ENCODE measurements at regions not wholly inside any gene's neighbourhood (a gene's known extent, or its start where the extent isn't known, plus 50 kb on each side); places are given as distances from the start of the nearest gene placed in this dataset.
A peak's percentile ranks its signal among the peaks of the same experiment; 100 is the strongest.
"Not testable (repeated sequence)": the region's sequence is repeated elsewhere in the genome, so short reads cannot be mapped to it uniquely, and the experiment has no call there.

DNA sequence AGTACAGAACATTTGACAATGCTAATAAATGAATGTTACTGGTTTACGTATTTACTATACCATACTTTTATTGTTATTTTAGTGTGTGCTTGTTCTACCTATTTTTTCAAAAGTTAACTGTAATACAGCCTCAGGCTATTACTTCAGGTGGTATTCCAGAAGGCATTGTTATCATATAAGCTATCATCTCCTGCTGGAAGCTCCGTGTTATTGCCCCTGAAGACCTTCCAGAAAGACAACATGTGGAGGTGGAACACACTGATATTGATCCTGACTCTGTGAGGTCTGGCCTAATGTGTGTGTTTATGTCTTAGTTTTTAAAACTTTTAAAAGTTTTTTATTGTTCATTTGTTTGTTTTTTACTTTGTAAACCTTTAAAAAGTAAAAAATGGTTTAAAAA, 509.8 kb upstream of the SPRY2 start:
- no peak for FAIRE-seq

DNA sequence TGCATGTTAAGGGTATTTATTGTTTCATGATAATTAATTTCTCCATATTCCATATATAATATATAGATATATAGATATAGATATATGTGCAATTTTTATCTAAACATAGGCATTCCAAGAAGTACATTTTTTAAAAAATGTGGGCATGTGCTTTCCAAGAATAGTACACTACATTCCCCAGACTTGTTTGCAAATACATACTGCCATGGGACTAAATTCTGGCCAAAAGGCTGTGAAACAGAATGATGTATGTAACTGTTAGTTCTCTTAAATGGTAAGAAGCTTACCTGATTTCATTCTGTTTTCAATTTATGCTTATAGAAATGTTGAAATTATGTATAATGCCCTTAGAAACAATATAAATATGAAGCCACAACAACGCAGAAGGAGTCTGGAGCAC, 503.2 kb upstream of the SPRY2 start:
- no peak for FAIRE-seq

DNA sequence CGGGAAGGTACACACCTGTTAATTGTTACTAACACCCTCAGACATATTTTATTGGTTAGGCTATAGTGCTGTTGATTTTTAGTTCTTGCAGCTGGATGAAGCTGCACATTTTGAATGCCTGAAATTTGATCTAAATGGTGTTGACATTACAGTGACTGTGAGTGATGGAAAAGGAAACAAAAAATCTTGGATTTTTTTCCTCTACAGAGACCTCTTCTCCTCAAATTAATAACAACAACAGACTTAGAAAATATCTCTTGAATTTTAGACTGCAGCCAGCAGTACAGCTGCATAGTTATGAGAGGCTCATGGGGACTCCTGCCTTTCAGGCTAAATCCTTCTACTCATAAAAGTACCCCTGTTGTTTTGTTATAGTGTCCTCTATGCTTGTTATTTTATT, 500.5 kb upstream of the SPRY2 start:
- FAIRE-seq, result peak; percentile 90

DNA sequence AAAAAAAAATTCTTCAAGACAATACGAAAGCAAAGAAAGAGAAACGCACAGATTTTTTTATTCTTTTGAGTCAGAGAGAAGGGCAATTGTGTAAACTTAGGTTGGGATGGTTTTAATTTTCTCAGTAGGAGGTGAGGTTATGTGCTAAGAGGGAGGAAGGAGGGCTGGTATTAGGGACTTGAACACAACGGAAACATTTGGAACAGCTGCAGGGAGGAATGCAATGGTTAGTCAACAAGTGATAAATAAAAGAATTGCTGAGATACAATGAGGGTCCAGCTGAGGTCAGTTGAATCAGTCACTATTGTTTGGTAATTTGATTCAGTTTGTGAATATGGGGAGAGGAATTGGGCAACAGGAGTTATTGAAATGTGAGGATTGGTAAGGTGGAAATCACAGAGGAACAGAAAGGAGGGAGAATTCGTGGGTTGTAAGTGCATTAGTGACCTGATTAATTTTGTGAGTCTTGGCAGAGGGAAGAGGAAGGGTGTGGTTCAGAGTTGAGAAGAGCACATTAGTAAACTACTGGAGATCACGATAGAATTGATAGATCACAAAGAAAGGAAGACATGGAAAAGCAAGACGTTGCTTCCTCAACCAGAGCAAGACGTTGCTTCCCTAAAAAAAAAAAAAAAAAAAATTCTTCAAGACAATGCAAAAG, 499.5 kb upstream of the SPRY2 start:
- FAIRE-seq, result peak; percentile 99

DNA sequence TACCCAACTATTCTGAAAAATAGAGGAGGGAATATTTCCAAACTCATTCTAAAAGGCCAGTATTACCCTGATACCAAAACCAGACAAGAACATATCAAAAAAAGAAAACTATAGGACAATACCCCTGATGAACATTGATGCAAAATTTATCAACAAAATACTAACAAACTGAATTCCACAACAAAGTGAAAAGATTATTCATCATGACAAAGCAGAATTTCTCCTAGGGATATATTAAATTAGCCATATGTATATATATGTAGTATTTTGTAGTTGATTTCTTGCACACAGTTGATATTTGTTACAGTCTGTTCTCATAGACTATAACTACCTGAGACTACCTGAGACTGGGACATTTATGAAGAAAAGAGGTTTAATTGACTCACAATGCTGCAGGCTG, 495.0 kb upstream of the SPRY2 start:
- FAIRE-seq, result no peak

DNA sequence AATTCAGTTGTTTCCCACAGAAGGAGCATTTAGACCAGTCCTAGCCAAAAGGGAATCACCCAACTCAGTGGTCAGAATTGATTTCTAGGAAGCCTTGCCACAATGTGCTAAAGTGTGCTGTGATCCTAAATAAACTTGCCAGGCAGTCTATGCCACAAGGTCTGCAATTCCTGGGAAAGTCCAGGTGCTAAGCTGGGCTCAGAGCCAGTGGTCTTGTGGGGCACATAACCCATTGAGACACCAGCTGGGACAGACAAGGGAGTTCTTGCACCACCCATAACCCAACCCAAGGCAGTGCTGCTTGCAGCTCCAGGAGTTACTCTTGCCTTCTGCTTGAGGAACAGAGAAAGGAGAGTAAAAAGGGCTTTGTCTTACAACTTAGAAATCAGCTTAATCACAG, 489.5 kb upstream of the SPRY2 start:
- FAIRE-seq, result no peak

DNA sequence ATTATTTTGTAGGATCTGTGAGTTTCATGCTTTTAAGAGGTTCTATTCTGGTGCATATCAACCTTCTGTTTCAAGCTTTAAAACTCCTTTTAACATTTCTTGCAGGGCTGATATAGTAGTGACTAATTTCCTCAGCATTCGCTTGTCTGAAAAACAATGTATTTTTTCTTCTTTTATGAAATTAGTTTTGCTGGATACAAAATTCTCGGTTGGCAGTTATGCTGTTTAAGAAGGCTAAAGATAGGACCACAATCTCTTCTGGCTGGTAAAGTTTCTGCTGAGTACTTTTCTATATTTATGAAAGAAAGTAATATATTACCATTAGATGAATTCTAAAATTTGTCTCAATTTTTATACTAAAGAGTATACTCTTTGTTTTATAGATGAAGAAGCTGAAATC, 487.8 kb upstream of the SPRY2 start:
- FAIRE-seq, result no peak

DNA sequence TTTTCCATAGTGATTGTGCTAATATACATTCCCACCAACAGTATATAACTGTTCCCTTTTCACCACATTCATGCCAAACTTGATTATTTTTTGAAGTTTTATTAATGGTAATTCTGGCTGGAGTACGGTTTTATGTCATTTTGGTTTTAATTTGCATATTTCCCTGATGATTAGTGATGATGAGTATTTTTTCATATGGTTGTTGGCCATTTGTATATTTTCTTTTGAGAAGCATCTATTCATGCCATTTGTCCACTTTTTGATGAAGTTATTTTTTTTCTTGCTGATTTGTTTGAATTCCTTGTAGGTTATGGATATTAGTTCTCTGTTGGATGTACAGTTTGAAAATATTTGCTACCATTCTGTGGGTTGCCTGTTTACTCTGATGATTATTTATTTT, 484.4 kb upstream of the SPRY2 start:
- FAIRE-seq, result no peak

DNA sequence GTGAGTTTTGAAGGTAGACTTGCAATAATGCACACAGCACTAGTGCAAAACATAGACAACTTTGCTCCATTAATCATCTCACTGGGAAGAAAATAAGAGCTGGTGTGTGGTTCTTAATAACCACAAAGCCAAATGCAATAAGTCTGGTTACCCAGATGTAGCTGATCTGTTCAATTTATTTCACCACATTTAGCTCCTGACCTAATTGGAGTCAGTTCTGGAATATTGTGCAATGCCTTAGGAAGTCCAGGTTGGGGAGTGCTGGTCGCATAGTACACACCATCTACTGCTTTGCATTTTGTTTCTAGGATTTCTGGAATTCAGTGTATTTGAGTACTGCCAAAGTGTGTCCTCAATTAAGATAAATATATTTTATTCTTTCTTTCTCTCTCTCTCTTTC, 483.3 kb upstream of the SPRY2 start:
- no peak for FAIRE-seq

DNA sequence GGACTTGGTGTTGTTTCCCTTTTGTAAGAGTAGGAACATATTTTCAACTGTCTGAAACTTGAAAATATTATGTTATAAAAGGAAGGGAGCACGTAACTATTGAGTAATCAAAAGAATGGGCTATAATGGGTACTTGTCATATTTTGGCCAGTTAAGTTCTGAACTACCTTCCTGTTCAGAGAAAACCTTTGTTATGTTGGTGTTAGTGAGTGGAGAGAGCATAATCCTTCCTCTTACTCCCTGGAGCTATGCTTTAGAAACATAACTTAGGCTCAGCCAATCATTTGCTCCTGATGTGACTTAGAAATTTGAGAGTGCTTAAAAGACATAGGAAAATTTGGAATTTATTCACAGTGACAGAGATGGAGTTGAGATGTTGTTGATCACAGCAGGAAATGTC, 482.5 kb upstream of the SPRY2 start:
- FAIRE-seq, result no peak

DNA sequence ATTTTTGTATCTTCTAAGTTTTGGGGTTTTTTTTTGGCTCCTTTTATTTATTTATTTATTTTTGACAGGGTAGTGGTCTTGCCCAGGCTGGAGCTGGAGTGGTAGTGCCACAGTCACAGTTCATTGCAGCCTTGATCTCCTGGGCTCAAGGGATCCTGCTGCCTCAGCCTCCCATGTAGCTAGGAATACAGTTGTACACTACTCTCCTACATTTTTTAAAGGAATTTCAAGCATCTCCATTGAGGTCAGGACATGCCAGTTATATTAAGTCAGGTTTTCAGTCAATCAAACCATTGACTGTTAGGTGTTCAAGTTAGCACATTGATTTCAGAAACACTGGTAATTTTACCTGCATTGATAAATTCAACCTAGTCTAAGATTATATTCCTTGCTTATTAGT, 480.5 kb upstream of the SPRY2 start:
- no peak for FAIRE-seq

DNA sequence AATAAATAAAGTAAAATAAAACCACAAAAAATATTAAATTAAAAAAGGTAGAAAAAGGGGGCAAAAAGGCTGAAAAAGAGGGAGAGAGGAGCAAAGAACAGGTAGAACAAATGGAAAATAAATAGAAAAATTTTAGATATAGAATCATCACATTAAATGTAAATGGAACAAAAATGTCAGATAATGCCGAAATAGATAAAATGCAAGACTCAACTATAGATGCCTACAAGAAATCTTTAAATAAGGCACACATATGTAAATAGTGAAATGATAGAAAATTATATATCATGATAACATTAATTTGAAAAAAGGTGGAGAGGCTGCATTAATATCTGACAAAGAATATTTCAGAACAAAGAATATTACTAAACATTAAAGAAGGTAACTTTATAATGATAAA, 477.1 kb upstream of the SPRY2 start:
- FAIRE-seq, result peak; percentile 15

DNA sequence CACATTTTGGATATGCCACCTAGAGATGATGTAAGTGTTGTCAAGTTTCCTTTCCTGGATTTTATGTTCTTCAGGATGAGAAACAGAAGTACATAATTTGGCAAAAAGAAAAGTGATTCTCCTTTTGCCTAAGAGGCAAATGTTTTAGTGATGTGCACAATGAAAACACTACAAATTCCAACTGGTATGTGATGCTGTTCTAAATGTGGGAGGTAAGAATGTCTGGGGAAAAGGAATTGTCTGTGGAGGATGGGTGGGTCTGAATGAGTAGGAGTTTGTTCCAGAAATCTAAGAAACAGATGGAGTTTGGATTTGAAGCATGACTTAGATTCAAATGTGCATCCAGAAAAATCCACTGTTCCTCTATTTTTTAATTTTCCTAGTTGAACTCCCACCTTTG, 473.6 kb upstream of the SPRY2 start:
- FAIRE-seq, result peak; percentile 99

DNA sequence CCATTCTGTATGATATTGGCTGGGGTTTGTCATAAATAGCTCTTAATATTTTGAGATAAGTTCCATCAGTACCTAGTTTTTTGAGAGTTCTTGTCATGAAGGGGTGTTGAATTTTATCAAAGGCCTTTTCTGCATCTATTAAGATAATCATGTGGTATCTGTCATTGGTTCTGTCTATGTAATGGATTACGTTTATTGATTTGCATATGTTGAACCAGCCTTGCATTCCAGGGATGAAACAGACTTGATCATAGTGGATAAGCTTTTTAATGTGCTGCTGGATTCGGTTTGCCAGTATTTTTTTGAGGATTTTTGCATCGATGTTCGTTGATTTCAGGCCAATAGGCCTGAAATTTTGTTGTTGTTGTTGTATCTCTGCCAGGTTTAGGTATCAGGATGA, 469.4 kb upstream of the SPRY2 start:
- not testable (repeated sequence) for FAIRE-seq

DNA sequence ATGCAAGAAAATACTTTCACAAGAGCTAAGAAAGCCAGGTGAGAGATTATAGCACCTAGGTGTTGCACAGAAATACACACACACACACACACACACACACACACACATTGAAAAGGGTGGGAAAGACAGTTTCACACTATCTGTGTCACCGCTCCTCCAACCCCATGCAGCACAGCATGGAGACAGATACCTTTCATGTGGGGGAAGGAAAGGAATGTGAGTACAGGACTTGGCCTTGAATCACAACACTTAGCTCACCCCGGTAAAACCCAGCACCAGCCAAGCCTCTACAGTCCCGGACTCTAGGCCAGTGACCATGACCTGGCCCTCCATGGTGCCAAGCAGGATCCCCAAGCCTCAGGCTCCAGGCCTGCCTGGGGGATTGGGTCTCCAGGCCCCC, 462.0 kb upstream of the SPRY2 start:
- FAIRE-seq, result no peak

DNA sequence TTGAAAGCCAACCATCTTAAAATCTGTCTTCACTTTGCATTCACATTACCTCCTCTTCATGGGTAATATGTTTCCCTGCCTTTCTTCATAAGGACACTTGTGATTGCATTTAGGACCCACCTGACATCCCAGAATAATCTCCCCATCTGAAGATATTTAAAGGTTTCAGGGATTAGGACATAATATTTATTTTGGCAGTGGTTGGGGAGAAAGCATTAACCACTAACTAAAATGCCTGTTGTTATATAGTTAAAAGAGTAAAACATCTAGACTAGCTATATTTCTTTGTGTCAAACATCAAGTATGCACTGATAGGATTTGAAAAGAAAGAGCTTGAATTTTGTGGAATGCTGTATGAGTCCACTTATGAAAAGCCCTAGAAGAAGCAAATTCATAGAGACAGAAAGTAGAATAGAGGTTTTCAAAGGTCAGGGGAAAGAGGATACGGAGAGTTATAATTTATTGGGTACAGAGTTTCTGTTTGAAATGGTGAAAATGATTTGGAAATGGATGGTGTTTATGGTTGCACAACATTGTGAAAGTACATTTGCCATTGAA, 457.7 kb upstream of the SPRY2 start:
- no peak for FAIRE-seq

DNA sequence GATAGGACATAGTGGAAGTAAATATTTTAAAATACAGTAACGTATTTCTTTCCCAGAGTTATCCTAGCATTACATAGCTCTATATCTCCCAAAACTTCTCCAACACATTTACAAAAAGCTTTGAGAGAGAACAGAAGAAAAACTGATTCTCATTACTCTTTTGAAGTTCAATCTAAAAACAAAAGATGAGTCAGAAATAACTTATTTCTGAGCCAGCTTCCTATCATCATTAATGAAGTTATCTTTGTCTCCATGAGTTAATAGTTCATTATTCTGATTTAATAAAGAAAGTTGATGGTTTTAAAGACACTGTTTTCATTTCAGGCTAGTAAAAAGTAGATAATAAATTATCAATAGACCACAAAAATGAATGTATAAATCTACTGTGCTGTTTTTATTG, 446.7 kb upstream of the SPRY2 start:
- no peak for FAIRE-seq

DNA sequence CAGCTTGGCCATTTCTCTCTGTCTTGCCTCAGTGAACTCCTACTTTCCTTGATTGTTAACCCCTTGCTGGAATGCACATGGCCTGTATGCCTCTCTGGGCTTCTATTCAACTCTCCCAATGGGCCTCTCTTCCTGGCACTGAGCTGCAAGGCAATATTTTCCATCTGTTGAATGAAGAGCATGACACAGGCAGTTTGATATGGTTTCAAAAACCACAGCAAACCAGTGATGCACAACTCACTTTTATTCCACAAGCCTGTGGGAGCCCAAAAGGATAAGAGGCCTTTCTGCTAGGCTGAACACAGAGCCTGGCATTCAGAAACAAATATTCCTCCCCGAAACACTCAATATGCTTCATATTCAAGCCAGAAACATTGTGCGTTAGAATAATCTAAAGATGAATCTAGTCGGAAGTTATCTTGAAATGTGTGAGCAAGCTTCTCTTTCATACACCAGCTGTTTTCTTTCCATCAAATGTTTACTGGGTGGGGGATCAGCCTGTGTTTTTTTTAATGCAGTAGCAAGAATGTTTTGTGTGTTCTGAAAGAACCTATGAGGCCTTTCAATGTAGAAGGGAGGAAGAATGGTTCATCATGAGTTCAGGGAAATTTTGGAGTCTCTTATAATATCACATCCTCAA, 443.1 kb upstream of the SPRY2 start:
- FAIRE-seq, result no peak

DNA sequence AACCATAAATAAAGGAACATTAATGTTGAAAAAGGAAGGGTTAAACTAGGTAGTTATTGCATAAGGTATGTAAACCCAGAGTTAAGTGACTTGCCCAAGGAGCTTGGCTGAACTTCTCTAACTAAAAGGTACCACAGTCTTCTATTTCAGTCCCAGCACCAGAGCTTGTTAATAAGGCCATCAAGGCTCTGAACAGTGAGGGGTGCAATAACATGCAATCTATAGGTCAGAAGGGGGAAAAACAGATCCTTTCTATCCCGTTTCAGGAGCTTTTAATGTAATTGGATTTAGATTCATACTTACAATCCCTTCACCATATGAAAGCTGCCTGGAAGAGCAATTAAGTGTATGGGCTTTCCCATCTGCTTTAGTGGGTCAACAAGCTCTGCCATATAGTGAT, 441.5 kb upstream of the SPRY2 start:
- no peak for FAIRE-seq

DNA sequence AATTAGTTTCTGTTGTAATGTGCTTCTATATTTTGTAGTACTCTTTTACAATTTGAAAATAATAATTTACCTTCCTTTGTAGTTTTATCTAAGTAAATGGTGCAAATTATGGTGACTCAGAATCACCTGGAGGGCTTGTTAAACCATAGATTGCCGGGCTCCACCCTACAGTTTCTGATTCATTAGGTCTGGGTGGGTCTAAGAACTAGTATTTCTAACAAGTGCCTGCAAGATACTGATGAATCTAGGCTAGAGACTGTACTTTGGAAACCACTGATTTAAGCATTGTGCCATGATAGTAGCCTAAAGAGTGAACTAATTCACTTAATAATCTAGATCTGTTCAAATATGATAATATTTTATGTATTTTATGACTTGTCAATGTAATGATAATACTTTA, 437.4 kb upstream of the SPRY2 start:
- no peak for FAIRE-seq

DNA sequence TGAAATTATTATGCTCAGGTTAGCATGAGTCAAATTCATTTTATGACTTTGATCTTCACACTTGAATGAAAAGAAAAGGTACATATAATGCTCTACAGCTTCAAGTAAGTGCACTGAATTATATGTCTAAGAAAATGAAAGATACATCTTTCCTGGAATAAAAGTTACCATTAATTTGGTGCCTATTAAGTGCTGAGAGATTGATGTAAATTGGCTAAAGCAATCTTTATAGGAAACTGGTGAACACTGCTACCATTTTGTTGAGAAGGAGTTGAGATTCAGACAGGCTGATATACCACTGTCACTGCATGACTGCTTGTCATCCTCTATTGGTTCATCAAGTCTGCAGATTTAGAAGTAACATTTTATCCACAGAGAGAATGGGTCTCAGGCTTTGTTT, 416.8 kb upstream of the SPRY2 start:
- no peak for FAIRE-seq

DNA sequence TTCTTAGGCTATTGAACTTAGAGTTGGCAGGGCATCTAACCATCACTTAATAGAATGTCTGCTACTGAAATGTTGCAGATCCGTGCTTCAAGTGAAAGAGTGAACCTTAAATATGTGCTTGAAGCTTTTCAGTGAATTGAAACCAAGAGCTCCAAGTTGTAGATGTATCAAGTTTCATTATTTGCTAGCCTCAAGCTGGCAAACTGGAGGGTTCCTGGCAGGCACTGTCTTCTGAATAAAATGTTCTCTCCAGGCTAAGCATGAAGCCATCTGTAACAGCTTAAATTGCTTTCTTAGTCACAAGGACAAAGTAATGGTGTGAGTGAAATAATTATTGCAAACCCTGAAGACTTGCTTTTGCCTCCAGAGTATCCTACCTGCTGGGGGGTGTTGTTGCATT, 415.0 kb upstream of the SPRY2 start:
- no peak for FAIRE-seq

DNA sequence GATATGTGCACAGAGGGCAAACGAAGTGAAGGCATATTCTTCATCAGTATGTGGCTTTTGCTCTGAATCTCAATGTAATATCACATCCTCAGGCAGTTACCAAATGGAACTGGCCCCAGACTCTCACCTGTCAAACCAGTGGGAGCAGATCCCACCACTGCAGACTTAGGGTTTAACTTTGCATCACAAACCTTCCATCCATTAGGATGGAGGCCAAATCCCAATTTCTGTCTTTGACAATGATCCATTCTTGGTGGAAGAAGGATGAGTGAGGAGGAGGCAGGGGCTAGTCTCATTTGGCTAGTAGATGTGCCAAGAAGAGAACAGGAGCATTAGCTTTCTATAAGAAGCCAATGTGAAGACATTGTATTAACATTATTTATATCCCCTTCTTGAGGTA, 413.5 kb upstream of the SPRY2 start:
- no peak for FAIRE-seq

DNA sequence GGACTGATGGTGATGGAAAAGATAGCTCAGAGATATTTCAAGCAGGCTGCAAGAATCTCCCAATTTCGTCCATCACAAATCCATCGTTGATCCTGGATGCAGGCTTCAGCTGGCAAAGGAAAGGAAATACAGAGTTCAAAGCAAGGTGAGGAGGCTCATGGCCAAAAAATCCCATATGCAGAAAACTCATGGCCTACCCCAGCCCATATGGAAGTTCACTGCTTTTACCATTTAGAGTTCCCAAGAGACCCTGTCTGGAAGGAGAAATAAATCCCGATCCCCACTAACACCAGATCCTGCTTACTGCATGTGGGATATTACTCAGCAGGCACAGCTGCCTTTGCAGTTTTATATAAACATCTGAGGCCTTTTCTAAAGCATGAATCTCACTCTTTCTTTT, 412.9 kb upstream of the SPRY2 start:
- FAIRE-seq, result no peak

DNA sequence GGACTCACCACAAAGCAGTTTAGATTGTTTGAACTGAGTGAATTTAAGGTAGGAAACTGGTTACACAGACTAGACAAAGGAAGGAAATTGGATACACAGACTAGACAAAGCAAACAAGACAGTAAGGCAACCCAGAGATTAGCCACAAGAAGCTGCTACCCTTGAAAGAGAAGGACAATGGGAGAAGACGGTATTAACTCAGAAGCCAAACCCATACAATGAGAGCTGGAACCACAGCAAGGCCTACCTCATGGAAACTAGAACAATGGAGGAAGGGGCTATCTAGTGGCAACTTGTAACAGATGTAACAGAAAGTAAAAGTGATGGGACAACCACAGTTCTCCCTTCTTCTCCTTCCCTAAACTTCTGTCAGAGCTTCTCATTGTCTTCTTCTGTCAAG, 410.9 kb upstream of the SPRY2 start:
- FAIRE-seq, result no peak
